ENCODE measurements at regions not wholly inside any gene's neighbourhood (a gene's known extent, or its start where the extent isn't known, plus 50 kb on each side); places are given as distances from the start of the nearest gene placed in this dataset.
A peak's percentile ranks its signal among the peaks of the same experiment; 100 is the strongest.

GRCh38 chr9:70465904-70466303 lies 51.4 kb upstream of the KLF9 start:
- WGBS: 85% methylated on average over 6 of the region's 8 CpGs
- H3K4me1 ChIP-seq: peaks cover 23 to 34% (median 25%) of the 10 kb centered on the region in 4 donors
- H3K36me3 ChIP-seq: no peaks in the 10 kb centered on the region
- intact Hi-C loops (cut with DNase I): no loop called here
- H3K27ac ChIP-seq (replicated peaks in 1 of 4): peak overlapping the region in 1 of 4 donors; percentile 14
- no peak overlapping the region for H3K4me3 ChIP-seq
- H3K27me3 ChIP-seq: no peaks in the 10 kb centered on the region
- no peak for DNase-seq (ENCODE audit: extremely low spot score)
- TF ChIP-seq CTCF (IDR thresholded peaks at IDR 0.05): no peak
- H3K9me3 ChIP-seq: no peaks in the 10 kb centered on the region

DNA sequence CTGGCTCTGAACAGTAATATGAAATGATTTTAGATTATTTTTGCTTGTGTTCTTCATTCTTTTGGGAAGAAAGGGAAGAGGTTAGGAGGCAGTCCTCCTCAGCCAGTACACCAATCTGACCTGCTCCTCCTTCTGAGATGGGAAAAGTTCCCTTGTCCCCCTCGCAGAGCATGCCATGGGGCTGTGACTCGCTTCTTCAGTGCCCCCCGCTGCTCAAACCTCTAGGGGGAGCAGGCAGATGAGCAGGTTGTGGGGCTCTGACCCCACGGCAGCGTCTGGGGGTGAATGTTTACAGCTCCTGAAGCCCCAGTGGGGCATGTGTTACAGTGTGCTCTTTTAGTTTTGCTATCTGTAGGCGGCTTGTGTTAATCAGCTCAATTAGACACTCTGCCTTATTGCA lies 50.9 kb upstream of the KLF9 start:
- Histone ChIP-seq H3K4me3 (no peak overlapping the region), H3K27me3 (no peaks in the 10 kb centered on the region), H3K36me3 (no peaks in the 10 kb centered on the region), H3K27ac (replicated peaks in 1 of 4) (peak overlapping the region in 1 of 4 donors; percentile 14), H3K4me1 (peaks cover 18 to 29% (median 20%) of the 10 kb centered on the region in 4 donors), H3K9me3 (no peaks in the 10 kb centered on the region)
- DNase-seq (ENCODE audit: extremely low spot score): no peak
- intact Hi-C loops (cut with DNase I): no loop called here
- no peak for TF ChIP-seq POLR2AphosphoS5 (IDR thresholded peaks at IDR 0.05)
- no peak for TF ChIP-seq EP300 (IDR thresholded peaks at IDR 0.05)
- TF ChIP-seq POLR2A (IDR thresholded peaks at IDR 0.05; ENCODE audit: low read depth): no peak
- no peak for TF ChIP-seq CTCF (IDR thresholded peaks at IDR 0.05)
- WGBS: 89% methylated on average over 4 of the region's 6 CpGs
